ENCODE measurements at regions not wholly inside any gene's neighbourhood (a gene's known extent, or its start where the extent isn't known, plus 50 kb on each side); places are given as distances from the start of the nearest gene placed in this dataset.

- Histone ChIP-seq H3K4me3 (ENCODE audit: low read depth, low read length) (no peak overlapping the region), H3K36me3 (ENCODE audit: control insufficient read depth, insufficient read depth, low read length) (no peaks in the 10 kb centered on the region), H3K4me1 (no peaks in the 10 kb centered on the region), H3K27me3 (replicated peaks; ENCODE audit: control insufficient read depth, insufficient read depth, low read length) (no peaks in the 10 kb centered on the region), H3K9me3 (no peaks in the 10 kb centered on the region)
- intact Hi-C loops (cut with micrococcal nuclease; ENCODE audit: unreplicated experiment) = no loop called here
- Mint-ChIP-seq H3K9me3 (ENCODE audit: unreplicated experiment) (peaks cover 6% of the 10 kb centered on the region), H3K27me3 (ENCODE audit: insufficient read depth, unreplicated experiment) (peaks cover 5% of the 10 kb centered on the region), H3K36me3 (ENCODE audit: insufficient read depth, unreplicated experiment) (no peaks in the 10 kb centered on the region), H3K4me1 (ENCODE audit: low read depth, unreplicated experiment) (no peaks in the 10 kb centered on the region), H3K27ac (ENCODE audit: unreplicated experiment) (no peak overlapping the region), H3K4me3 (ENCODE audit: unreplicated experiment) (no peak overlapping the region)
- no peak for TF ChIP-seq CTCF (IDR thresholded peaks at IDR 0.05; ENCODE audit: insufficient read depth in 1 of 2, low read depth in 1 of 2, low read length in 1 of 2, severe bottlenecking in 1 of 2, unreplicated experiment in 1 of 2)
- no TSS peak for BruUV-seq (replicated peaks)
- POLR2A ChIA-PET = no interaction called here
- CTCF ChIA-PET = no interaction called here
- DNase-seq = no peak
These were observed 111.4 kb upstream of the CHL1 start for GRCh38 chr3:85180-85579.

GRCh38 chr3:88267-88666 is 108.3 kb upstream of the CHL1 start:
- POLR2A ChIA-PET = no interaction called here
- intact Hi-C loops (cut with micrococcal nuclease; ENCODE audit: unreplicated experiment) = no loop called here
- H3K9me3 Mint-ChIP-seq (ENCODE audit: unreplicated experiment) = no peaks in the 10 kb centered on the region
- CTCF ChIA-PET = no interaction called here
- Histone ChIP-seq H3K36me3 (ENCODE audit: control insufficient read depth, insufficient read depth, low read length) (no peaks in the 10 kb centered on the region), H3K4me3 (ENCODE audit: low read depth, low read length) (no peak overlapping the region), H3K27me3 (replicated peaks; ENCODE audit: control insufficient read depth, insufficient read depth, low read length) (no peaks in the 10 kb centered on the region), H3K9me3 (no peaks in the 10 kb centered on the region), H3K4me1 (no peaks in the 10 kb centered on the region)
- no peaks in the 10 kb centered on the region for H3K4me1 Mint-ChIP-seq (ENCODE audit: low read depth, unreplicated experiment)
- BruUV-seq (replicated peaks) = no TSS peak
- TF ChIP-seq CTCF (IDR thresholded peaks at IDR 0.05; ENCODE audit: insufficient read depth in 1 of 2, low read depth in 1 of 2, low read length in 1 of 2, severe bottlenecking in 1 of 2, unreplicated experiment in 1 of 2) = no peak
- H3K4me3 Mint-ChIP-seq (ENCODE audit: unreplicated experiment) = no peak overlapping the region
- no peak for DNase-seq
- H3K27ac Mint-ChIP-seq (ENCODE audit: unreplicated experiment) = no peak overlapping the region
- H3K27me3 Mint-ChIP-seq (ENCODE audit: insufficient read depth, unreplicated experiment) = peaks cover 7% of the 10 kb centered on the region
- no peaks in the 10 kb centered on the region for H3K36me3 Mint-ChIP-seq (ENCODE audit: insufficient read depth, unreplicated experiment)

- intact Hi-C loops (cut with micrococcal nuclease; ENCODE audit: unreplicated experiment) = no loop called here
- H3K4me3 Mint-ChIP-seq (ENCODE audit: unreplicated experiment) = no peak overlapping the region
- no peak for DNase-seq
- CTCF ChIA-PET = no interaction called here
- TF ChIP-seq CTCF (IDR thresholded peaks at IDR 0.05; ENCODE audit: insufficient read depth in 1 of 2, low read depth in 1 of 2, low read length in 1 of 2, severe bottlenecking in 1 of 2, unreplicated experiment in 1 of 2) = no peak
- POLR2A ChIA-PET = no interaction called here
- H3K9me3 Mint-ChIP-seq (ENCODE audit: unreplicated experiment) = no peaks in the 10 kb centered on the region
- H3K36me3 Mint-ChIP-seq (ENCODE audit: insufficient read depth, unreplicated experiment) = no peaks in the 10 kb centered on the region
- H3K9me3 ChIP-seq = no peaks in the 10 kb centered on the region
- BruUV-seq (replicated peaks) = no TSS peak
- no peaks in the 10 kb centered on the region for H3K36me3 ChIP-seq (ENCODE audit: control insufficient read depth, insufficient read depth, low read length)
- H3K27ac Mint-ChIP-seq (ENCODE audit: unreplicated experiment) = no peak overlapping the region
- H3K4me3 ChIP-seq (ENCODE audit: low read depth, low read length) = no peak overlapping the region
- peaks cover 2% of the 10 kb centered on the region for H3K27me3 Mint-ChIP-seq (ENCODE audit: insufficient read depth, unreplicated experiment)
- H3K4me1 ChIP-seq = no peaks in the 10 kb centered on the region
- H3K4me1 Mint-ChIP-seq (ENCODE audit: low read depth, unreplicated experiment) = no peaks in the 10 kb centered on the region
- H3K27me3 ChIP-seq (replicated peaks; ENCODE audit: control insufficient read depth, insufficient read depth, low read length) = no peaks in the 10 kb centered on the region
These were observed 102.8 kb upstream of the CHL1 start for GRCh38 chr3:93746-94145.

All from Caco-2 (cell line).